NK-92 (cell line): ENCODE measurements at regions not wholly inside any gene's neighbourhood (a gene's known extent, or its start where the extent isn't known, plus 50 kb on each side); places are given as distances from the start of the nearest gene placed in this dataset.

Experiments
- DNase-seq: peaks from one replicate; lab custom pipeline; 2025; ENCODE audit not compliant: unreplicated experiment; lab: John Stamatoyannopoulos, UW

DNA sequence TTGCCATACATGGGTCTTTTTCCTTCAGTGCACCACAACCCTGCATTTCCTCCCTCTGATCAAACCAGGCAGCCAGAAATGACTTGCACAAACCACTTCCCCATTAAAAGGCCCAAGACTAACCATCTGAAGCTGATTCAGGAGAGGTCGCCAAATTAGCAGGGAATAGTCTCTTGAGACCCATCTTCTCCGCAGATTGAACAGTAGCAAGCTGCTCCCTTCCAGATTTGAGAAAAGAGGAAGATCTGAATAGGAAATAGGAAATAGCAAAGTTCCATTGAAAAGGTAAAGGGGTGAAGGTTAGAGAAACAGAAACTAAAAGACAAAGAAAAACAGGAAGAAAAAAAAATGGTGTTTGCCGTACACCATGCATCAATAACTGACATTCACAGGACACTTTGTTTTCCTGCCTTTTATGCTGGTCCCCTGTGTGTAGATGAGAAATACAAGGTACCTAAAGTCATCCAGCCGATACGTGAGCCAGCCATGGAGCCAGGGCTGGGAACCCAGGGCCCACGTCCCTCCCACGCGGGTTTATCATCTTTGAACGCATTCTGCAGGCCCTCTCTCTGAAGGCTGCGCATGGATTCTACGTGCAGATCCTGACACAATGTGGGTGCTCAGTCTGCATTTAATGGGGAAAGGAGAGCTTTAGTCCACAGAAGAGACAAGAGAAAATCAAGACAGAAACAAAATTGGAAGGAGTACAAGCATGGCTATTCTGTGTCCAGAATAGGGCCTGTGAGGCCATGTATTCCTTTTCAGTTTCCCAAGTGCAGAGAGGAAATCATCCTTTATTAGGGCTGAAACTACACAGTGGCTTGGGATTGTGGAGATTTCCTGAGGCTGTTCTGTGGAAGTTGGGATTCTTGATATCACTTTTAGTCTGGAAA, 268.4 kb upstream of the NPVF start:
- no peak for DNase-seq

DNA sequence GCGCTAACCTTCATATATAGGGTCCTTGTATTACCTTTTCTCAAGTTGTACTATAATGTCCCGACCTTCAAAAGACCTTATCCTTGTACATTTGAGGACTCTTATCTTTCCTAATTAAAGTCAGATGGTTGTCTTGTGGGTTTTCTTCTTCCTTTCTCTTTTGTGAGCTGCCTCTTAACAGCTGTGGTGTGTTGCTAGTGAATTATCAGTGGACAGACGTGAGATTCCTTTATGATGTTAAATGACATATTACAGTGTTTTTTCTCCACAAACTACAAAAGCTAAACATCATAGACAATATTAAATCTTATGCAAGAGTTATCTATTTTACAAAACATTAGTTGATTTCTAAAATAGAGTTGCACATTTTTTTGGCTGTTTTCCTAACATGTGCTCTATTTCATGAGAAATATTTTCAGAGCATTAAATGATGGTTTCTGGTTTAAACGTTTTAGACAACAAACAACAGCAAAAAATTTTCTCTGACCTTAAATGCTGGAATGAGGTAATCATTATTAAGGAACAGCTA, 272.2 kb upstream of the NPVF start:
- no peak for DNase-seq

DNA sequence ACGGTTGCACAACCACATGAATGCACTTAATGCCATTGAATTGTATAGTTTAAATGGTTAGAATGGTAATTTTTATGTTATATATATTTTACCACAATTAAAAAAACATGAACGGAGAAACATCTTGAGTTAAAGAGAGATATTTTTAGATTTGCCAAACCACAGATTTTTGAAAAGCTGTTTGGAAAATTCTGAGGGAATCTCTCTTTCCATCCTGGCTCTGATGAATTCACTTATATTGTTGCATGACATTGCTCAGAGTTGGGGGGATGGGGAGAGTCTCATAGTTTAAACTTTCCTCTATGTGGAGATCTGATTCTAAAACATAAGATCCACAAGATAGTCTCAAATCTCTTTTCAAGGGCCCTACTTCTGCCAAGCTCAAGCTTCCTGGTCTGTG, 275.0 kb upstream of the NPVF start:
- no peak for DNase-seq

DNA sequence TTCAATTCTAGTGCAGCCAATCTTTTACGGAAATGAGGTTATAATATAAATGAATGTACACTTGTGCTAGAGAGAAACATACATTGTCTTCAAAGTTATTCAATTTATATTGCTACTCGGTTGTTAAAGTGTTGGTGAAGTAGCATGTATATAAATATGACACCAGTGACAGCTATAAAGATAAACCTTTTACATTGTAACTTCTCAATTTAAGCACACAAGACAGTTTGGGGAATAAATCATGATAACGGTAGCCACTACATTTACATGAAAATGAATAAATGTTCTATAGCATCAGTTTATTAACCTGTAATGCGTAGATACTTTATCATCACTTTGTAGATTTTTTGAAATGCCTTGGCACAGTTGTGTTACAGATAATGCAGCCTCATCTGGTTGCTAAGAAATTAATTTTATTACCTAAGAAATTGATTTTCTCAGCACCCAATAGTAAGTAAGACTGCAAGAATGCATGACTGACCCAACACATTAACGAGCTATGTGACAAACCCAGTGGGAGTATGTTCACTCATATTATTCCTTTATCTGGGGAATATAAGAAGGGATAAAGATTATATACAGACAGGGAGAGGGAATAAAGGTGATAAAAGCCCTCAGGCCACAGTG, 283.9 kb upstream of the NPVF start:
- no peak for DNase-seq

DNA sequence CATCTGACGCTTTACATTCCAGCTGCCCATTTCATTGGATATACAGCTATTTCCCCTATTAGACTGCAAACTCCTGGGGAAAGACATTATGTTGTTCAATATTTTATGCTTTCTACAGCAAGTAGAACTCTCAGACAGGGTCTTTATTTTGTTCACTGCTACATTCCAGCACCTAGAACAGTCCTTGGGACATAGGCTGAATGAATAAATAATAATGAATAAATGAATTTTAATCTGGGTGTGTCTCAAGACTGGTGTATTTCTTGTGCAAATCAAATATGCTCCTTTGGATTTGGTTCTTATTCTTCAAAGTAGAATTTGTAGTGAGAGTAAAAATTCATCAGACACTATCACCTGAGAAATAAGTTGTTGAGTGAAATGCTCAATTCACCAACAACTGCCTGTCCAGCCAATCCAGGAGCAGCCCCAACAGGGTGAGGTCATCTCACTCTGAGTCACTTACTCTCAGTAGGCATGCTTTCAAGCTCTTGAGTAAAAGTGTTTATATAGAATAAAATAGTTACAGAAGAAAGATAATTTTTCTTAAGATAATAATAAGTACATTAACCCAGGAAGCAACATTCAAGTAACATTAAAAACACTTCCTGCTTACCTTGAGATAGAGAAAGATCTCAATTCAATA, 287.5 kb upstream of the NPVF start:
- no peak for DNase-seq

DNA sequence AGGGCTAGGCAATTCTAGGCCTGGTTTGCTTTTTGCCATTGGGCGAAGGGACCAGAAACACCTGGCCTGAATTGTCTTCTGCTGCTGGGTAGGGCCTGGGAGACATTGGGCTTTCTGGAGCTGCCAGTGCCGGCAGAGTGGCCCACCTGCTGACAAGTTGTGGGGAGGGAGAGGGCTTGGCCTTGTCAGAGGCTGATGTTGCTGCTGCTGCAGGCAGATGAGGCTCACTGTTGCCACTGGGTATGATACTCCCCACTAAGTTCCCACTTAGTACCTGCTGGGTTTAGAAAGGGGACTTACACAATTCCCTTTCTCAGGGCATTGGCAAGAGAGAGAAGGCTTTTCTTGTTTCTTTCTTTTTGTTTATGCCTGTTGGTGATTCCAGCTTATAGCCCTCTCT, 289.6 kb upstream of the NPVF start:
- DNase-seq: no peak

DNA sequence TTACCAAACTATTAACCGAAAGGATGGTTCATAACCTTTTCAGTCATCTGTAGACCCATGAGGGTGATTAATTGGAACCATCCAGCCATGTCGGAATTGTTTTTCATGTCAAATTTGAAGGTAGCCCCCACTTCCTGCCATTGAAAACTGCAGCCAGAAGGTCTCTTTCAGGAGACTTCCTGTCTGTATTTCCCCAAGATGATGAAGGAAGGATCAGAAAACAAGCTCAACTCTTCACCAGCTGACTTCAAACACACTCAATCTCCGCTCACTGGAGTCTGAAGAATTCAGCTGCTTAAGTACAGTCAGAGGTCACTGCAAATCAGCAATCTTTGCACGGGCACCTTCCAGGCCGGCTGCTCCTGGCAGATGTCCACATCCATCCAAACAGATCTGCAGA, 291.7 kb upstream of the NPVF start:
- no peak for DNase-seq

DNA sequence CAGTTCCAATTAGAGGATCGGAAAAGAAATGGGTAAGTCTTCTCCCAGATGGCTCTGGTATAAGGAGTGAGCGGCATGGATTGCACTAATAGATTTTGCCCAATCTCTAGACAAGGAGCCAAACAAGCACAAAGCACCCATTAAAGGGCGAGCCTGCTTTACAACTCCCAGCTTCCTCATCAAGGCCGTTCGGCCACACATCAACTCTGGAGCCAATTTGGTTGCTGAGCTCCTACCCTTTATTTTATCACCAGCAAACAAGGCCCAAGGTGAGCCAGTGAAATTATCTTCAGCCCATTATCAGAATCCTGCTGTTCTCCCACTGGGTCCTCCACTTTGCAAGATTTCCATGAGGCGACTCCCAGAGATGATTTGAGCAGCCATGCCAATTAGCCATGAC, 292.2 kb upstream of the NPVF start:
- no peak for DNase-seq

DNA sequence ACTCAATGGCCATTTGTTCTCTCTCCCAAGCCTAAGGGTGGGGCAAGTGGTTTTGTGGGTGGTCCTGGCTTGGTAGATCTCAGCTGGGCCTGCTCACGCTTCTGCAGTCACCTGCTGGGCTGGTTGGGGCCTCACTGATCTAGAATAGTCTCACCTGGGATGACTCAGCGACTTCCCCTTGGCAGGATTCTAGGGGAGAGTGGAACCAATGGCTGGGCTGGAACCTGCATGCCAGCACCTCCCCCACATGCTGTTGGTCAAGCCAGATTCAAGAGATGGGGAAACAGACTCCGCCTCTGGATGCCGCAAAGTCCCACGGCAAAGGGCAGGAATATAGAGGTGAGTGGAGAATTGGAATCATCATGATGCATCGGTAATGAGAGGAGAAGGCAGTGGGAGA, 292.9 kb upstream of the NPVF start:
- no peak for DNase-seq

DNA sequence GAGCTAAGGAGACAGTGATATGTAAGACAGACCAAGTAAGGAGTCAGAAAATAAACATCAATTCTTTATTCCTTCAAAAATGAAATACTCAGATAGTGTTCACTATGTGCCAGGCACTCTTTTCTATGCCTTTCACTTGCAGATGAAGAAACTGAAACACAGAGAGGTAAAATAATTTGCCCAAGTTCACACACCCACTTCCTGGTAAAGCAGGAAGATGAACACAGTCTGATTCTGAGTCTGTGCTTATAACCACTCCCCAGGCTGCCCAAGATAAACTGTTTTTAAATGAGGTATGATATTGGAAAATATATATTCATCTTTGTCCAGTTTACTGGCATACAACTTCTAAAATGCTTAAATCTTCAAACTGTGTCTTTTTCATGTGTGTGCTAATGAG, 294.4 kb upstream of the NPVF start:
- no peak for DNase-seq

DNA sequence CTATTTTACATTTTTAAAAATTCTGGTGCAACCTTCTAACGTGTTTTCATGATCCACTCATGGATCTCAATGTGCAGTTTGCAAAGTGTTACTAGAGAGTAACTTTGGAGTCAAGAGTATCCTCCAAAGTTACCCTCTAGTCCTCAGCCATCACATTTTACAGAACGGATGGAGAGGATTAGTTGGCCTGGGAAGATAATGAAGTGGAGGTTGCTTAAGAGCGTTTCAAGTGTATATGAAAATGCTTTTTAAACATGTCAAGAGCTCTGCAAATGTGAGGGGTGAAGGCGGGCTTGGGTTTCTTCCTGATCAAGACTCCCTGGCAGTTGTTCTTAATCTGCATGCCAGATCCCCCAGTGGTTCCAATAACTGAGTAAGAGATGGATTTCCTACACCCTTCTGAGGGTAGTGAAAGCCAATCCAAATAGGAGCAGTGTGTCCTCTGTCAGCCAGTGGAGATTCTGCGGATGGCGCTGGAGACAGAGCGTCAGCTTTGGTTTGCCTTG, 299.4 kb upstream of the NPVF start:
- no peak for DNase-seq

DNA sequence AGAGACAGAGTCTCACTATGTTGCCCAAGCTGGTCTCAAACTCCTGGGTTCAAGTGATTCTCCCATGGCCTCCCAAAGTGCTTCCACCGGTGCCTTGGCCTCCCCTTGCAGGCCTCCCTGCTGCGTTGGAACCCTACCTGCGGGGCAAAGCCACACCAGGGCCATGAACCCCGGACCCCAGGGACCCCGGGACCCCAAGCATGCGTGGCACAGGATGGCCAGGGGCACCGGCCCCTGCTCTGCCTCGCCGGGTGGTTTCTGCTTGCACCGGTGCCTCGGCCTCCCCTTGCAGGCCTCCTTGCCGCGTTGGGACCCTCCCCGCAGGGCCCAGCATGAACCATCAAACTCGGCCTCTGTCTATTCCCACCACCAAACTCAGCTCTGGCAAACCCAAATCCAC, 301.0 kb upstream of the NPVF start:
- no peak for DNase-seq

DNA sequence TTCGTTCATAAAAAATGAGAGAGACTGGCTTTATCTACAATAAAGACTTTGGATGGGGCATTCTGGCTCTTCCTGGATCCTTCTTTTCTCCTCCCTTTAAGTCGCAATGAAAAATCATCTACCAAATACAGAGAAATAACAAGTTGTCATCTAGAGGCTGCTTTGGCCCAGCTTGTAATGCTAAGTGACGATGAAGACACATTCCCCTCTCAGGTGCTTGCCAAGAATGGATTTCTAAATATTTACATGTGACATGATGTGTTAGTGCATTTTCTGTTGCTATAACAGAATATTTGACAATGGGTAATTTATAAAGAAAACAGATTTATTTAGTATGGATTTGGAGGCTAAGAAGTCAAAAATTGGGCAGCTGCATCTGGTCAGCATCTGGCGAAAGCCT, 308.6 kb upstream of the NPVF start:
- no peak for DNase-seq

DNA sequence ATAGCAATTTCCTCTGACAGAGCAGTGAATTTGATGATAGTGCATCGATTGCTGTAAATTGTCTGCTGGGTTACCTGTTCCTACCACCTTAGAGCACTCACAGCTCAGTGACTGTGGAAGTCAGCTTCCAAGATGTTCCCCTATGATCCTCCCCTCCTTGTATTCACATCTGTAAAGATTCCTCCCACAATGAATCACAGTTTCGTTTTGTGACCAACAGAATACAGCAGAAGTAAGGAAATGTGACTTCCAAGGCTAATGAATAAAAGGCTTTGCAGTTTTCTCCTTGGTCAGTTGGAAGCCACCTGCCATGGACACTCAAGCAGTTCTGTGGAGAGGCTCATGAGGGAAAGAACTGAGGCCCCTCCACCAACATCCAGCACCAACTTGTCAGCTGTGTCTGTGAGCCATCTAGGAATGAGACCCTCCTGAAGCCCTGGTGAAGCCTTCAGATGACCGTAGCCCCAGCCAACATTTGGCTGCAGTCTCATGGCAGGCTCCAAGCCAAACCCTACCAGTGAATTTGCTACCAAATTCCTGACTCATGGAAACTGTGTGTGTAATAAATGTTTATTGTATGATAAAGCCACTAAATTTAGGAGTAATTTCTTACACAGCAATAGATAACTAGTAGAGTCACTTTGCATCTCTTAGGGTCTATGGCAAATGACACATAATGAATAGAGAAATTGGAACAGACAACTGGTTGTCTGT, 309.5 kb upstream of the NPVF start:
- DNase-seq: no peak

DNA sequence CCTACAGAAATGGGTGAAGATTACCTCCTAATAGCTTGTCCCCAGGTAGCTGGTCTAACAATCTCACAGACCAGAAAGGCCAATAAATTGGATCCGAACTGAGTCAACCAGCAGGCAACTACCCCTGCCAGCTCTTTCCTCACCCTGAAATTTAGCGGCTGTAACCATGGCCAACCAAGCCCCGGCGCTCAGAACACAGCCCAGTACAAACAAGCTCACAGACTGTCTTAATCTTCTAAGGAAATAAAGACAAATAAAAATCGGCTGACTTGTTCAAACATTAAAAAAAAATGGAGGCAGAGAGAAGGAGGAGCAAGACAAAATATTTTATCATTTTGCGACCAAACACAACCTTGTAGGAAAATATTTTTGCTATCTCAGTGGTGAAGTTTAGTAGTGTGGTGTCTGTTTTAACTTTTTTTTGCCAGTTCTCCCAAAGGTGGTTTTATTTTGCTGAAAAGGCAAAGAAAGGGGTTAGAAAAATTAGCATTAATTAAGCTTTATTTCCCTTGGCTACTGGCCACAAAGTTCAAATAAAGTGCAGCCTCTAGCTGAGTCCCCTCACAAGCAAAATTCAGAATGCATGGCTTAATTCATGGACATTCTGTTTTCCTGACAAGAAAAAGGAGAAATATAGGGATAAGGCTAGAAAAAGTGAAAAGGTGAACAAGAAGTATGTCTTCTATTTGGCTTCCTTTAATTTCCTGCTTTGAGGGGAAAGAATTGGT, 313.0 kb upstream of the NPVF start:
- DNase-seq: no peak

DNA sequence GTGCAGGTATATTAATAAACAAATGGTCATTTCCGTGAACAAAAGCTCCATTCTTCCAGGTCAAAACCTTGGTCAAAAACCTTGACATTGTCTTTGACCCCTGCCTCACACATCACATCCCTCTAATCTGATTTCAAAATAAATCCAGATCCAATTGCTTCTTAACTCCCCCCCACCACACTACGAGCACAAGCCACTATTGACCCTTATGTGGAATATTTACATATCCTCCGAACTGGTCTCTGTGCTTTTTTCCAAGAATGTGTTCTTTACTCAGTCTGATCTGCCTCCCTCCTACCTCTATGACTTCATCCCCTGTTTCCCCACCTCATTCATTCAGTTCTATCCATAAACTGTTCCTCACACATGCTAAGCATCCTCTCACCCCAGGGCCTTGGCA, 313.6 kb upstream of the NPVF start:
- DNase-seq: no peak

DNA sequence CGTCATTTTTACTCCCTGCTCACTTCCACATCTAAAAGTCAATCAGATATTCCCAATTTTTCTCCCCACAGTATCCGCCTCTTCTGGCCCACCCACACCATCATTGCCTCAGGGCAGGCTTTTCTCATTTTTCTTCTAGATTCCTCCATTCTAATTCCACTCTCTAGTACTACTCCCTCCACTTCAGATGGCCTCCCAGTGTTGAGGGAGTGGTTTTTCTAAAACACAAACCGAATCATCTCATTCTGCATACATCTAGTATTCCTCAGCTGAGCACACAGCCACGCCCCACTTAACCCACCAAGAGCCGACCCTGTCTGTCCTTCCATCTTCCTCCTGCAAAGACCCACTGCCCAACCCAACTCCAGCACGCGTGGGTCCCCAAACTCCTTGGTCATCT, 314.9 kb upstream of the NPVF start:
- DNase-seq: no peak

DNA sequence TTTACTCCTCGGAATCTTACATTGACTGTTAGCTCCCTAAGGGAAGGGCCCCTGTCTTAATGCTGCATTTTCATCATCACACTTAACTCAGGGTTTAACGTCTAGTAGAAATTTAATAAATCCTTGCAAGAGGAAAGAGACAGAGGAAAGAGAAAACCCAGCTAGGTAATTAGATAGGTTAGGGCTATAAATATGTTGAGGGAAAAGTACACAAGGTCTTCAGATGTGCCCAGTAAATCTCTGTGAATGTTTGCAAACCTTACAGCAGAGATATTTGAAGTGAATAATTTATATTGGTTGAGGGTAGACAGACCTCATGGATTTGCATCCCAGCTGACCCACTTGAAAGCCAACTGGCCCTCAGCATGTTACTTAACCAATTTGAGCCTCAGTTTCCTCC, 315.5 kb upstream of the NPVF start:
- DNase-seq: no peak

DNA sequence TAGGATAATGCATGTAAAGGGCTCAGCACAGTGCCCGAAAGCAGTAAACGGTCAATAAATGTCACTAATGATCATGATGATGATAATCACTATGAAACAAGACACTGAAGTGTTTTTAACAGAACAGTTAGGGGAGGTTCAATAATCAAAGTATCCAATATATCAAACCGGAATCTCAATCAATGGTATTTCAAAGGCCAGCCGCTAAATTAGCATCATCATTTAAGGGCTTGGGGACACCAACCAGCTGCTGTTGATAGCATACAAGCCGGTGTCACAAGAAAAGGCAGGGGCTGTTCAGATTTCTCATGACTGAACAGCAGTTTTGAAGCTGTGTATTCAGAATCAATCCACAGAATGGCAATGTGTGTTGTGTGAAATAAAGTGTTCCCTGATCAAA, 316.0 kb upstream of the NPVF start:
- no peak for DNase-seq

DNA sequence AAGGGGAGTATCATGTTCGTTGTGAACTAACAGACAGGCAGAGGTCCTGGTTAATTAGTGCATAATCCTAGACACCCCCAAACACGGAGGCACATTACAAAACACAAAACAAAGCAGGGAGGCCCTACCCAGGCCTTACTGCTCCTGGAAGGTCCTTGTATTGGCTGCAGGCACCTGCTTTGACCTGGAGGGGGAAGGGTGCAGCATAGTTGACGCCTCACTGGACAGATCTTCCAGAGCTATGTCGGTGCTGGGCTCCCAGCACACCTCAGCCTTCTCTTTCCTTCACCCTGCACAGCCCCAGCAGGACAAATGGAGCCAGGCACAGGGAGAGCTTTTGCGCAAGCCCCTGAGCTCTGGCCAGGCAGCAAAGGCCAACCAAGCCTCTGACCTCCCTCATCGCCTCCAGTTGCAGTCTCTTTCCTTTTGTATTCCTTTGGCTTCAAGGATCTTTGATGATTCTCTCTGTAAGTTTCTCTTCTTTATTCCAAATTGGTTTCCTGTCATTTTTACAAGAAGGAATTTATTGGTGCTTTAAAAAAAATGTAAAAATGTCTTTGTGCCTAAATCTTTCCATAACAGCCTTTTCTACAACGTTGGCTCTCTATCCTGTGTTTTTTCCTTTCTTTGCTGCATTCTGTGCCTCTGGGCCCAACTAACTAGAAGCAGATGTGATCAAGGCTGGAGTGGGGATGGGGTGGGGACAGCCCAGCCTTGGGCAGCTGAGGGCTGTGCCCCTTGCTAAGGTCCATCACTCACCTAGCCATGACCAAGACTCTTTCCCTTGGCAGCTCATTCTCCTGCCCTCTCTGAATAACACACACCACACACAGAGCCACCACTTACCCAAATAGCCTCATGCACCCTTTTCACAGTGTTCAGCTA, 317.1 kb upstream of the NPVF start:
- DNase-seq: no peak
